K562 (cell line): ENCODE measurements at regions not wholly inside any gene's neighbourhood (a gene's known extent, or its start where the extent isn't known, plus 50 kb on each side); places are given as distances from the start of the nearest gene placed in this dataset.

ENCODE experiments used
- ATAC-seq: fragments of 200-7000 bp; cut with Tn5 transposase; 3 replicates; pipeline ENCODE4 v1.9.1; 2020; ENCODE audit warnings: moderate library complexity
- BruUV-seq: library from RNA; stranded (reverse); fragments of 400-500 nt; replicated peaks from 2 replicates; lab custom pipeline; 2021; lab: Mats Ljungman, UMichigan
- CTCF ChIA-PET: fragments of 300-600 bp; formaldehyde crosslinking; extraction: SDS; loops from one replicate; lab custom pipeline; 2021; ENCODE audit warnings: low intra/inter-chr PET ratio; lab: Yijun Ruan, JAX
- POLR2A ChIA-PET: fragments of 300-600, 350-650 bp; sonication (Branson Sonifier 250); formaldehyde crosslinking; extraction: SDS; loops from one replicate; lab custom pipeline; 2021; ENCODE audit warnings: antibody characterized with exemption, inconsistent platforms; lab: Yijun Ruan, JAX
- DNase-seq, 4 experiments: peaks; one replicate each; pipeline versions ENCODE4 v3.0.0 to v3.0.0-alpha.2; 2011 to 2018; ENCODE audit warnings: low spot score in 3 of 4, mixed read lengths in 3 of 4; ENCODE audit errors: extremely low read depth in 1 of 4
- FAIRE-seq: peaks from 2 replicates; lab custom pipeline; 2011; peaks lifted over from hg19 to GRCh38; lab: Jason Lieb, UNC
- H2AFZ ChIP-seq: 2 replicates; pipeline ENCODE4 v1.6.0; 2011; ENCODE audit warnings: low read depth, low read length, control low read depth, inconsistent platforms
- H3K27ac ChIP-seq: fragments of 200-600 bp; 3 replicates; pipeline ENCODE4 v1.8.0; 2011; ENCODE audit warnings: low read depth, mild to moderate bottlenecking, control low read depth, inconsistent platforms, low read length, moderate library complexity, mixed read lengths; ENCODE audit errors: extremely low read depth
- H3K27me3 ChIP-seq, 2 experiments: fragments of 300-600 bp in 1 of 2; 2 replicates in 1 of 2; 3 replicates in 1 of 2; pipeline versions ENCODE4 v1.6.0 to v1.8.0; 2011; ENCODE audit warnings: inconsistent platforms in 2 of 2, low read length in 2 of 2, mild to moderate bottlenecking in 1 of 2, mixed read lengths in 1 of 2, moderate library complexity in 1 of 2; ENCODE audit not compliant: control insufficient read depth in 2 of 2, insufficient read depth in 2 of 2
- H3K36me3 ChIP-seq: fragments of 300-600 bp; 3 replicates; pipeline ENCODE4 v1.8.0; 2011; ENCODE audit warnings: mild to moderate bottlenecking, low read length, inconsistent platforms; ENCODE audit not compliant: control insufficient read depth, insufficient read depth
- H3K4me1 ChIP-seq, 2 experiments: fragments of 200-600 bp in 1 of 2; replicated peaks in 1 of 2; 2 replicates in 1 of 2; 3 replicates in 1 of 2; pipeline versions ENCODE4 v1.5.1 to v1.8.0; 2011; ENCODE audit warnings: inconsistent platforms in 2 of 2, low read length in 2 of 2, mild to moderate bottlenecking in 1 of 2, mixed read lengths in 1 of 2, moderate library complexity in 1 of 2; ENCODE audit not compliant: control insufficient read depth in 2 of 2, insufficient read depth in 2 of 2
- H3K4me2 ChIP-seq: 2 replicates; pipeline ENCODE4 v1.6.1; 2011; ENCODE audit warnings: low read length, control low read depth, inconsistent platforms, mixed read lengths; ENCODE audit not compliant: insufficient read depth
- H3K4me3 ChIP-seq: fragments of 200-600 bp; sonication (generic), shearing (Covaris generic); 2 replicates; pipeline ENCODE4 v1.5.1; 2016; ENCODE audit warnings: control low read depth, inconsistent platforms
- H3K79me2 ChIP-seq: fragments of 200-600 bp; 3 replicates; pipeline ENCODE4 v1.8.0; 2011; ENCODE audit warnings: low read length, inconsistent platforms; ENCODE audit not compliant: control insufficient read depth, insufficient read depth
- H3K9ac ChIP-seq, 2 experiments: 2 replicates each; pipeline versions ENCODE4 v1.6.0 to v1.6.1; 2011; ENCODE audit warnings: low read depth in 2 of 2, low read length in 2 of 2, control low read depth in 1 of 2, inconsistent platforms in 1 of 2, mild to moderate bottlenecking in 1 of 2, mixed read lengths in 1 of 2; ENCODE audit not compliant: insufficient read depth in 1 of 2
- H3K9me1 ChIP-seq: one replicate; pipeline ENCODE4 v1.6.0; 2011; ENCODE audit warnings: inconsistent platforms, mild to moderate bottlenecking, low read length, moderate library complexity; ENCODE audit not compliant: control insufficient read depth, insufficient read depth
- H3K9me3 ChIP-seq: replicated peaks from 2 replicates; pipeline ENCODE4 v1.5.1; 2011; ENCODE audit warnings: low read depth, low read length, inconsistent platforms; ENCODE audit not compliant: control insufficient read depth, insufficient read depth
- H4K20me1 ChIP-seq: replicated peaks from 2 replicates; pipeline ENCODE4 v1.6.1; 2011; ENCODE audit warnings: low read length, inconsistent platforms, mixed read lengths; ENCODE audit not compliant: control insufficient read depth, insufficient read depth
- CREM ChIP-seq: IDR thresholded peaks from 2 replicates; pipeline ENCODE4 v1.6.1; 2014; ENCODE audit warnings: antibody characterized with exemption, low read depth
- DACH1 ChIP-seq: fragments of 450-650 bp; IDR thresholded peaks from 2 replicates; pipeline ENCODE4 v1.6.1; 2018; ENCODE audit not compliant: partially characterized antibody
- E2F8 ChIP-seq: fragments of 450-650 bp; IDR thresholded peaks from 2 replicates; pipeline ENCODE4 v1.7.1; 2018; ENCODE audit warnings: mild to moderate bottlenecking, low read depth; ENCODE audit not compliant: partially characterized antibody
- MXI1 ChIP-seq: IDR thresholded peaks from 2 replicates; pipeline ENCODE4 v1.6.1; 2011; ENCODE audit warnings: low read depth, mild to moderate bottlenecking, improper control_type of control experiment, low read length
- NR3C1 ChIP-seq: sonication (generic); formaldehyde crosslinking; IDR thresholded peaks from 2 replicates; pipeline ENCODE4 v1.8.1; 2022; ENCODE audit warnings: missing genetic modification reagents
- TRIM28 ChIP-seq: fragments of 450-650 bp; IDR thresholded peaks from 2 replicates; pipeline ENCODE4 v1.6.1; 2017
- ZNF212 ChIP-seq: fragments of 450-650 bp; formaldehyde crosslinking; IDR thresholded peaks from 2 replicates; pipeline ENCODE4 v1.4.0; 2020; ENCODE audit warnings: mild to moderate bottlenecking
- ZNF511 ChIP-seq: sonication (generic); formaldehyde crosslinking; IDR thresholded peaks from 2 replicates; pipeline ENCODE4 v1.8.0; 2022; ENCODE audit warnings: mild to moderate bottlenecking, missing genetic modification reagents
- WGBS: fragments of 100-300 bp; shearing (Covaris generic); methylation state at CpG from one replicate; pipeline ENCODE4 v1.1.6; 2016; ENCODE audit warnings: low coverage, mixed read lengths; ENCODE audit not compliant: insufficient coverage; ENCODE audit errors: missing lambda C conversion rate; 5-methylcytosine and 5-hydroxymethylcytosine counted together
- in situ Hi-C: fragments of 300-500 bp; cut with MboI; formaldehyde crosslinking; loops from 4 replicates; pipeline ENCODE4 v1.15.0; 2018; ENCODE audit warnings: inconsistent platforms, mixed read lengths
- intact Hi-C: fragments of 100-400 bp; cut with micrococcal nuclease; formaldehyde crosslinking; loops from 2 replicates; pipeline ENCODE4 v1.14.2; 2022
- TF ChIP-seq, protein P1 (sequence below): fragments of 200-800 bp; sonication (Bioruptor generic); IDR thresholded peaks from 2 replicates; pipeline ENCODE4 v1.6.1; 2017; ENCODE audit warnings: missing genetic modification characterization, missing compliant biosample characterization
- TF ChIP-seq, protein P2 (sequence below): fragments of 450-650 bp; formaldehyde crosslinking; IDR thresholded peaks from 2 replicates; pipeline ENCODE4 v1.4.0; 2020; ENCODE audit warnings: mild to moderate bottlenecking, moderate library complexity

GRCh38 chr13:26486550-26486949 lies 70.9 kb upstream of the WASF3 start:
- no TSS peak for BruUV-seq
- TF ChIP-seq DACH1 (no peak), MXI1 (no peak), ZNF511 (CRISPR knock-in tag) (no peak), TRIM28 (no peak), E2F8 (no peak), CREM (no peak), ZNF212 (CRISPR knock-in tag) (no peak), NR3C1 (no peak)
- TF ChIP-seq, protein P1, sequence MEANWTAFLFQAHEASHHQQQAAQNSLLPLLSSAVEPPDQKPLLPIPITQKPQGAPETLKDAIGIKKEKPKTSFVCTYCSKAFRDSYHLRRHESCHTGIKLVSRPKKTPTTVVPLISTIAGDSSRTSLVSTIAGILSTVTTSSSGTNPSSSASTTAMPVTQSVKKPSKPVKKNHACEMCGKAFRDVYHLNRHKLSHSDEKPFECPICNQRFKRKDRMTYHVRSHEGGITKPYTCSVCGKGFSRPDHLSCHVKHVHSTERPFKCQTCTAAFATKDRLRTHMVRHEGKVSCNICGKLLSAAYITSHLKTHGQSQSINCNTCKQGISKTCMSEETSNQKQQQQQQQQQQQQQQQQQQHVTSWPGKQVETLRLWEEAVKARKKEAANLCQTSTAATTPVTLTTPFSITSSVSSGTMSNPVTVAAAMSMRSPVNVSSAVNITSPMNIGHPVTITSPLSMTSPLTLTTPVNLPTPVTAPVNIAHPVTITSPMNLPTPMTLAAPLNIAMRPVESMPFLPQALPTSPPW (CRISPR knock-in tag) = no peak
- TF ChIP-seq, protein P2, sequence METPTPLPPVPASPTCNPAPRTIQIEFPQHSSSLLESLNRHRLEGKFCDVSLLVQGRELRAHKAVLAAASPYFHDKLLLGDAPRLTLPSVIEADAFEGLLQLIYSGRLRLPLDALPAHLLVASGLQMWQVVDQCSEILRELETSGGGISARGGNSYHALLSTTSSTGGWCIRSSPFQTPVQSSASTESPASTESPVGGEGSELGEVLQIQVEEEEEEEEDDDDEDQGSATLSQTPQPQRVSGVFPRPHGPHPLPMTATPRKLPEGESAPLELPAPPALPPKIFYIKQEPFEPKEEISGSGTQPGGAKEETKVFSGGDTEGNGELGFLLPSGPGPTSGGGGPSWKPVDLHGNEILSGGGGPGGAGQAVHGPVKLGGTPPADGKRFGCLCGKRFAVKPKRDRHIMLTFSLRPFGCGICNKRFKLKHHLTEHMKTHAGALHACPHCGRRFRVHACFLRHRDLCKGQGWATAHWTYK (CRISPR knock-in tag) = no peak
- H3K79me2 ChIP-seq = no peaks in the 10 kb centered on the region
- H3K36me3 ChIP-seq = no peaks in the 10 kb centered on the region
- in situ Hi-C loops (loop anchor here (5.0 kb wide), 1 partner anchor 304 kb away; no protein-coding TSS in a partner anchor), intact Hi-C loops (loop anchor here (10.0 kb wide), 1 partner anchor 438 kb away; no protein-coding TSS in a partner anchor)
- ATAC-seq = no peak
- H4K20me1 ChIP-seq = no peaks in the 10 kb centered on the region
- no peak overlapping the region for H2AFZ ChIP-seq
- no peak overlapping the region for H3K4me3 ChIP-seq
- no peak for FAIRE-seq
- ChIA-PET CTCF (no interaction called here), POLR2A (no interaction called here)
- H3K4me1 ChIP-seq = no peaks in the 10 kb centered on the region; a peak in 1 of 5 replicates
- H3K27ac ChIP-seq = no peak overlapping the region
- H3K4me2 ChIP-seq = no peak overlapping the region
- H3K9ac ChIP-seq = no peak overlapping the region
- 1% methylated on average over 6 of the region's 6 CpGs for WGBS
- no peaks in the 10 kb centered on the region for H3K9me1 ChIP-seq
- no peaks in the 10 kb centered on the region for H3K9me3 ChIP-seq
- H3K27me3 ChIP-seq = peaks cover 2 to 21% of the 10 kb centered on the region in 2 experiments; a peak in 4 of 5 replicates
- DNase-seq = no peak
